Left ventricle myocardium inferior (tissue), 1 donor: ENCODE measurements at regions not wholly inside any gene's neighbourhood (a gene's known extent, or its start where the extent isn't known, plus 50 kb on each side); places are given as distances from the start of the nearest gene placed in this dataset.

Experiments
- DNase-seq: peaks from one replicate; pipeline ENCODE4 v3.0.0-alpha.2; 2020
- H3K27ac ChIP-seq: fragments of 200-600 bp; replicated peaks from 2 replicates; pipeline ENCODE4 v1.8.0; 2021
- H3K27me3 ChIP-seq: fragments of 200-600 bp; 2 replicates; pipeline ENCODE4 v1.8.0; 2021; ENCODE audit warnings: low read depth
- H3K36me3 ChIP-seq: fragments of 200-600 bp; 2 replicates; pipeline ENCODE4 v1.8.0; 2021
- H3K4me1 ChIP-seq: fragments of 200-600 bp; 2 replicates; pipeline ENCODE4 v1.8.0; 2021
- H3K4me3 ChIP-seq: fragments of 200-600 bp; 2 replicates; pipeline ENCODE4 v1.8.0; 2021; ENCODE audit warnings: mild to moderate bottlenecking, moderate library complexity
- H3K9me3 ChIP-seq: fragments of 200-600 bp; replicated peaks from 2 replicates; pipeline ENCODE4 v1.8.0; 2021
- CTCF ChIP-seq: fragments of 200-600 bp; IDR thresholded peaks from 2 replicates; pipeline ENCODE4 v1.8.0; 2021; ENCODE audit warnings: antibody characterized with exemption, mild to moderate bottlenecking, borderline replicate concordance
- intact Hi-C: fragments of 100-400 bp; cut with micrococcal nuclease; formaldehyde crosslinking; loops from one replicate; pipeline ENCODE4 v1.11.0; 2022
- donor health status: DM: no; HTN: yes; CAD: no; lungs with severe emphysema.

GRCh38 chr6:98343797-98344196, 490.6 kb upstream of the POU3F2 start:
- no peaks in the 10 kb centered on the region for H3K36me3 ChIP-seq
- no peaks in the 10 kb centered on the region for H3K9me3 ChIP-seq
- no peaks in the 10 kb centered on the region for H3K27me3 ChIP-seq
- TF ChIP-seq CTCF: no peak
- intact Hi-C loops: no loop called here
- H3K4me3 ChIP-seq: no peak overlapping the region
- no peak overlapping the region for H3K27ac ChIP-seq
- no peak for DNase-seq
- H3K4me1 ChIP-seq: no peaks in the 10 kb centered on the region

DNA sequence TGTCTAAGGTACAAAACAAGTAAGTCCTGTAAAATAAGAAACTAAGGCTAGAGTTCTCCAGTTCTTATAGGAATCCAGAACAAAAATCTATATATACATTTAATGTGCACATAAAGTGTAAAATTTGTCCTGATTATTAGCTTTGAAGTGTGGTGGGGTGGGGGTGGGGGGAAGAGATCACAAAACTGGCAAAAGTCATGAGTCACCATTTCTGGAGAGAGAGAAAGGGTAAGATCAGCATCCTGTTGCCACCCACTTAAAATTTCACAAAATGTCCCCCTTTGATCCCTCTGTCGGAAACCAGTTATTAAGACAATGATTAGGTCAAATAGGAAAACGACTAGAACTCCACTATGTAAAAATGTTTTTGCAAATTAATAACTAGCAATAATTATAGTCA, 482.0 kb upstream of the POU3F2 start:
- DNase-seq: no peak

GRCh38 chr6:98358173-98358572, 476.2 kb upstream of the POU3F2 start:
- Histone ChIP-seq H3K9me3 (no peaks in the 10 kb centered on the region), H3K4me1 (no peaks in the 10 kb centered on the region), H3K4me3 (no peak overlapping the region), H3K36me3 (no peaks in the 10 kb centered on the region), H3K27me3 (no peaks in the 10 kb centered on the region), H3K27ac (no peak overlapping the region)
- TF ChIP-seq CTCF: no peak
- intact Hi-C loops: no loop called here
- no peak for DNase-seq

More for the DNA sequence above, 482.0 kb upstream of the POU3F2 start:
- Histone ChIP-seq H3K27me3 (no peaks in the 10 kb centered on the region), H3K36me3 (no peaks in the 10 kb centered on the region), H3K9me3 (no peaks in the 10 kb centered on the region), H3K4me3 (no peak overlapping the region), H3K27ac (no peak overlapping the region), H3K4me1 (no peaks in the 10 kb centered on the region)
- no peak for TF ChIP-seq CTCF
- intact Hi-C loops: no loop called here

GRCh38 chr6:98366371-98366770, 468.0 kb upstream of the POU3F2 start:
- H3K4me3 ChIP-seq: no peak overlapping the region
- DNase-seq: no peak
- no peaks in the 10 kb centered on the region for H3K27me3 ChIP-seq
- H3K27ac ChIP-seq: no peak overlapping the region
- H3K9me3 ChIP-seq: no peaks in the 10 kb centered on the region
- intact Hi-C loops: no loop called here
- TF ChIP-seq CTCF: no peak
- no peaks in the 10 kb centered on the region for H3K36me3 ChIP-seq
- H3K4me1 ChIP-seq: no peaks in the 10 kb centered on the region

GRCh38 chr6:98380589-98380988, 453.8 kb upstream of the POU3F2 start:
- intact Hi-C loops: no loop called here

More at GRCh38 chr6:98380589-98380988, 453.8 kb upstream of the POU3F2 start:
- DNase-seq: no peak
- Histone ChIP-seq H3K4me3 (no peak overlapping the region), H3K4me1 (no peaks in the 10 kb centered on the region), H3K9me3 (peaks cover 12% of the 10 kb centered on the region), H3K27ac (no peak overlapping the region), H3K27me3 (no peaks in the 10 kb centered on the region), H3K36me3 (no peaks in the 10 kb centered on the region)
- no peak for TF ChIP-seq CTCF
